Esophagus muscularis mucosa (tissue), 4 donors: ENCODE measurements at regions not wholly inside any gene's neighbourhood (a gene's known extent, or its start where the extent isn't known, plus 50 kb on each side); places are given as distances from the start of the nearest gene placed in this dataset.

ENCODE experiments used
- DNase-seq: peaks from one replicate; pipeline ENCODE4 v3.0.0-alpha.2; 2017; ENCODE audit errors: extremely low spot score
- H3K27ac ChIP-seq, 4 donors: fragments of 200-600 bp; sonication (generic); replicated peaks in 1 of 4; 1 replicate in 3 of 4; 2 replicates in 1 of 4; pipeline ENCODE4 v1.5.1; 2016 to 2019; ENCODE audit warnings: mild to moderate bottlenecking in 1 of 4
- H3K27me3 ChIP-seq, 4 donors: fragments of 200-600 bp; sonication (generic); one replicate each; pipeline versions ENCODE4 v1.5.1 to v1.6.0; 2016 to 2019
- H3K36me3 ChIP-seq, 4 donors: fragments of 200-600 bp; sonication (generic); one replicate each; pipeline ENCODE4 v1.5.1; 2016 to 2019
- H3K4me1 ChIP-seq, 4 donors: fragments of 200-600 bp; sonication (generic); one replicate each; pipeline ENCODE4 v1.5.1; 2016 to 2019
- H3K4me3 ChIP-seq, 4 donors: fragments of 200-600 bp; sonication (generic); 1 replicate in 2 of 4; 2 replicates in 2 of 4; pipeline ENCODE4 v1.5.1; 2016 to 2019; ENCODE audit warnings: mild to moderate bottlenecking in 4 of 4, moderate library complexity in 1 of 4
- H3K9me3 ChIP-seq, 4 donors: fragments of 200-600 bp; sonication (generic); 1 replicate in 3 of 4; 2 replicates in 1 of 4; pipeline ENCODE4 v1.5.1; 2016 to 2019
- EP300 ChIP-seq: sonication (generic); formaldehyde crosslinking; IDR thresholded peaks from one replicate; pipeline ENCODE4 v1.6.1; 2017; ENCODE audit warnings: antibody characterized with exemption
- POLR2A ChIP-seq: fragments of 450-650 bp; IDR thresholded peaks from one replicate; pipeline ENCODE4 v1.6.1; 2017; ENCODE audit warnings: antibody characterized with exemption, moderate library complexity, mild to moderate bottlenecking, low read depth
- POLR2AphosphoS5 ChIP-seq, 2 donors: sonication (generic); formaldehyde crosslinking; IDR thresholded peaks; one replicate each; pipeline ENCODE4 v1.6.1; 2017; ENCODE audit warnings: antibody characterized with exemption in 2 of 2
- WGBS: methylation state at CpG from one replicate; pipeline ENCODE4 v1.1.5; 2018; 5-methylcytosine and 5-hydroxymethylcytosine counted together
- intact Hi-C: fragments of 100-400 bp; cut with DNase I; formaldehyde crosslinking; loops from one replicate; pipeline ENCODE4 v1.15.1; 2023
- TF ChIP-seq, protein P1 (sequence below), 3 experiments: fragments of 200-600 bp in 2 of 3; fragments of 450-650 bp in 1 of 3; sonication (generic) in 2 of 3; IDR thresholded peaks; one replicate each; pipeline ENCODE4 v1.5.1; 2017 to 2019; ENCODE audit warnings: antibody characterized with exemption in 3 of 3, mild to moderate bottlenecking in 2 of 3, moderate library complexity in 1 of 3

DNA sequence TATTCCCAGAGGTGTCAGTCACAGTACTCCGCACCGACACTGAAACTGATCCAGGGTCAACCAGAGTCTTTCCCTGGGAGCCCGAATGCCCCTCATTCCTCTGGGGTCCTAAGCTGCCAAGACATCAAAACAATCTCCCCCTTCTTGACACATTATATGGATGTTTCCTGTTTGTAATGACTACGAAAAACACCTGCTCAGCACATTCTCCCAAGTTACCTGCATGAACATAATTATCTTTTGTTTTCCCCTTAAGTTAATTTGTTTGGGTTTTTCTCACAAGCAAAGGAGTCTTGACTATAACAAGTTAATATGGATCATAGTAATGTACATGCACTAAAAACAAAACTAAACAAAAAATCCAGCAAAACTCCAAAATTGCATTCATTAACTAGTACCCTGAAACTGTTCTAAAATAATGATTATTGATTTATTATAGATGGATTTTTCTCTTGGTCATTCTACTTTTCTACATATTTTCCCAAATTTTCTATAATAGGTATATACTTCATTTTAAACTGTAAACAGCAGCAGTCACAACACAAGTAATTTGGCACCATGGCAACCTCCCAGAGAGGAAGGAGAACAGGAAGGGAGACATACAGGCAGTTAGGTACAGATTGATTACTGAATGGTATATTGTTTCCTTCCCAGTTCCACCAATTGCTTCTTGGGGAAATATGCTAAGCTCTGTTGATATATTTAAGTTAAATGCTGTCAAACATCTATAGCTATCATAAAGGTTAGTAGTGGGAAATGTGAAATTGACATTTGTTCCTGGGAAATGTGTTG is 631.5 kb downstream of the METTL15 start:
- Histone ChIP-seq H3K9me3 (no peaks in the 10 kb centered on the region), H3K27me3 (no peaks in the 10 kb centered on the region), H3K4me1 (peaks cover 0 to 6% (median 3%) of the 10 kb centered on the region in 4 donors), H3K27ac (no peak overlapping the region), H3K36me3 (no peaks in the 10 kb centered on the region), H3K4me3 (no peak overlapping the region)
- 75% methylated on average over 4 of the region's 4 CpGs for WGBS
- TF ChIP-seq POLR2AphosphoS5 (IDR thresholded peaks at IDR 0.05) (no peak), POLR2A (no peak), EP300 (no peak)
- TF ChIP-seq, protein P1, sequence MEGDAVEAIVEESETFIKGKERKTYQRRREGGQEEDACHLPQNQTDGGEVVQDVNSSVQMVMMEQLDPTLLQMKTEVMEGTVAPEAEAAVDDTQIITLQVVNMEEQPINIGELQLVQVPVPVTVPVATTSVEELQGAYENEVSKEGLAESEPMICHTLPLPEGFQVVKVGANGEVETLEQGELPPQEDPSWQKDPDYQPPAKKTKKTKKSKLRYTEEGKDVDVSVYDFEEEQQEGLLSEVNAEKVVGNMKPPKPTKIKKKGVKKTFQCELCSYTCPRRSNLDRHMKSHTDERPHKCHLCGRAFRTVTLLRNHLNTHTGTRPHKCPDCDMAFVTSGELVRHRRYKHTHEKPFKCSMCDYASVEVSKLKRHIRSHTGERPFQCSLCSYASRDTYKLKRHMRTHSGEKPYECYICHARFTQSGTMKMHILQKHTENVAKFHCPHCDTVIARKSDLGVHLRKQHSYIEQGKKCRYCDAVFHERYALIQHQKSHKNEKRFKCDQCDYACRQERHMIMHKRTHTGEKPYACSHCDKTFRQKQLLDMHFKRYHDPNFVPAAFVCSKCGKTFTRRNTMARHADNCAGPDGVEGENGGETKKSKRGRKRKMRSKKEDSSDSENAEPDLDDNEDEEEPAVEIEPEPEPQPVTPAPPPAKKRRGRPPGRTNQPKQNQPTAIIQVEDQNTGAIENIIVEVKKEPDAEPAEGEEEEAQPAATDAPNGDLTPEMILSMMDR (IDR thresholded peaks at IDR 0.05): no peak
- intact Hi-C loops: no loop called here
- no peak for DNase-seq

DNA sequence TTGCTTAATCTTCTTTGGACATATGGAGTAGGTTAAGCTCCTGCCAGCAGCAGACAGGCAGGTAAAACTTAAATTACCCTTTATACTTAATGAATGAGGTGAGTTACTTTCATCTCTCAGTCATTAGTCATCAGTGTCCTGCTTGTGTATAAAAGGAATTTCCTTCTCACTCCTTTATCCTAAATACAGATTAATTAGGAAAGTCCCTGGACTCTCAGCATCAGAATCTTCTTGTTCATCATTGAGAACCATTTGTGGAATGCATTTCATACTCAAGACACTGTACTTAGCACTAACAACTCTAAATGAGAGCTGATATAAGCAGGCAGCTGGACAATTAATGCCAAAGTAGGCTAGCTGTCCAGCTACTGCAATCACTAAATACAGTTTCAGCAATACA is 630.4 kb downstream of the METTL15 start:
- Histone ChIP-seq H3K27me3 (no peaks in the 10 kb centered on the region), H3K36me3 (no peaks in the 10 kb centered on the region), H3K4me1 (peaks cover 0 to 6% (median 3%) of the 10 kb centered on the region in 4 donors), H3K4me3 (no peak overlapping the region), H3K27ac (no peak overlapping the region), H3K9me3 (no peaks in the 10 kb centered on the region)
- TF ChIP-seq POLR2AphosphoS5 (IDR thresholded peaks at IDR 0.05): no peak
- no peak for TF ChIP-seq POLR2A
- TF ChIP-seq, protein P1 (IDR thresholded peaks at IDR 0.05): no peak
- TF ChIP-seq EP300: no peak
- no peak for DNase-seq
- intact Hi-C loops: no loop called here

DNA sequence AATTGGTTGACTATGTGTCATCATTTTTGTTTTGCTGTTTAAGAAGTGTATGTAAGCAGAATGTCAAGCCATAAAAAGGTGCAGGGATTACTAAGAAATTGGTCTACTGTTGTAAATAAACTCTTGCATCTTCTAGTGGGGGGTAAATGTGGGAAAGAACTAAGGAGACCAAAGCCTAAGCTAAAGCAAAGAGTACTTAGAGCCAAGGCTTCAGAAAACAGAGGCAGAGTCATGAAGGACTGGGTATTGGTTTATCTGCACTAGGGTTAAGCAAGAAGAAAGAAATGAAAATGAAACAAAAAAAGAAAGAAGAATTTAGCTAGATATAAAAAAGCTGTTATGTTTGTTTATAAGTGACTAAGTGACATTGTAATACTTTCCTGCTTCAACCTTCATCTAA is 628.1 kb downstream of the METTL15 start:
- H3K4me3 ChIP-seq: no peak overlapping the region
- no peaks in the 10 kb centered on the region for H3K27me3 ChIP-seq
- no peaks in the 10 kb centered on the region for H3K36me3 ChIP-seq
- intact Hi-C loops: no loop called here
- no peaks in the 10 kb centered on the region for H3K9me3 ChIP-seq
- DNase-seq: no peak
- no peak overlapping the region for H3K27ac ChIP-seq
- H3K4me1 ChIP-seq: peaks cover 0 to 6% (median 3%) of the 10 kb centered on the region in 4 donors
- TF ChIP-seq EP300 (no peak), POLR2AphosphoS5 (IDR thresholded peaks at IDR 0.05) (no peak), POLR2A (no peak)
- TF ChIP-seq, protein P1 (IDR thresholded peaks at IDR 0.05): no peak

GRCh38 chr11:28735511-28735910 is 627.3 kb downstream of the METTL15 start:
- no peak for DNase-seq
- Histone ChIP-seq H3K27me3 (no peaks in the 10 kb centered on the region), H3K4me3 (no peak overlapping the region), H3K4me1 (peaks cover 0 to 6% (median 3%) of the 10 kb centered on the region in 4 donors), H3K27ac (no peak overlapping the region), H3K9me3 (no peaks in the 10 kb centered on the region), H3K36me3 (no peaks in the 10 kb centered on the region)
- 80% methylated on average over 1 of the region's 1 CpG for WGBS
- intact Hi-C loops: no loop called here
- TF ChIP-seq POLR2AphosphoS5 (IDR thresholded peaks at IDR 0.05): no peak
- TF ChIP-seq POLR2A: no peak
- TF ChIP-seq, protein P1 (IDR thresholded peaks at IDR 0.05): no peak
- no peak for TF ChIP-seq EP300

GRCh38 chr11:28730889-28731288 is 622.7 kb downstream of the METTL15 start:
- Histone ChIP-seq H3K27ac (no peak overlapping the region), H3K36me3 (no peaks in the 10 kb centered on the region), H3K27me3 (no peaks in the 10 kb centered on the region), H3K4me1 (no peaks in the 10 kb centered on the region), H3K4me3 (no peak overlapping the region), H3K9me3 (no peaks in the 10 kb centered on the region)
- intact Hi-C loops: no loop called here
- TF ChIP-seq EP300 (no peak), POLR2A (no peak), POLR2AphosphoS5 (IDR thresholded peaks at IDR 0.05) (no peak)
- TF ChIP-seq, protein P1 (IDR thresholded peaks at IDR 0.05): no peak
- WGBS: 80% methylated on average over 2 of the region's 2 CpGs
- no peak for DNase-seq
